Endodermal cell (in vitro differentiated cells): ENCODE measurements at regions not wholly inside any gene's neighbourhood (a gene's known extent, or its start where the extent isn't known, plus 50 kb on each side); places are given as distances from the start of the nearest gene placed in this dataset.

Experiments used
- DNase-seq: peaks from one replicate; pipeline ENCODE4 v3.0.0-alpha.2; 2017
- H3K27ac ChIP-seq: 2 replicates; pipeline ENCODE4 v1.5.1; 2013; ENCODE audit warnings: mild to moderate bottlenecking, low read depth, low read length, moderate library complexity
- H3K27me3 ChIP-seq: 2 replicates; pipeline ENCODE4 v1.6.1; 2013; ENCODE audit warnings: mild to moderate bottlenecking, low read length, moderate library complexity; ENCODE audit not compliant: insufficient read depth, control insufficient read depth, poor library complexity, severe bottlenecking
- H3K36me3 ChIP-seq: 2 replicates; pipeline ENCODE4 v1.7.0; 2013; ENCODE audit warnings: mild to moderate bottlenecking, low read length, moderate library complexity; ENCODE audit not compliant: control insufficient read depth, insufficient read depth
- H3K4me1 ChIP-seq: one replicate; pipeline ENCODE4 v1.7.0; 2013; ENCODE audit warnings: low read length; ENCODE audit not compliant: control insufficient read depth, insufficient read depth
- H3K4me3 ChIP-seq: 2 replicates; pipeline ENCODE4 v1.5.1; 2013; ENCODE audit warnings: mild to moderate bottlenecking, low read length, moderate library complexity
- H3K9ac ChIP-seq: 2 replicates; pipeline ENCODE4 v1.6.1; 2013; ENCODE audit warnings: mild to moderate bottlenecking, low read length, moderate library complexity; ENCODE audit not compliant: poor library complexity, severe bottlenecking; ENCODE audit errors: extremely low read depth
- H3K9me3 ChIP-seq: 2 replicates; pipeline ENCODE4 v1.6.1; 2013; ENCODE audit warnings: mild to moderate bottlenecking, low read length, moderate library complexity; ENCODE audit not compliant: control insufficient read depth
- H3K27ac Mint-ChIP-seq: 2 replicates; pipeline ENCODE4 v1.8.0; 2020; ENCODE audit warnings: mixed read lengths
- H3K27me3 Mint-ChIP-seq: 2 replicates; pipeline ENCODE4 v1.8.0; 2021; ENCODE audit warnings: mild to moderate bottlenecking, mixed read lengths; ENCODE audit not compliant: insufficient read depth
- H3K36me3 Mint-ChIP-seq: 2 replicates; pipeline ENCODE4 v1.8.0; 2020; ENCODE audit warnings: low read depth, mixed read lengths
- H3K4me1 Mint-ChIP-seq: 2 replicates; pipeline ENCODE4 v1.8.0; 2020; ENCODE audit warnings: mixed read lengths
- H3K4me3 Mint-ChIP-seq: 2 replicates; pipeline ENCODE4 v1.8.0; 2020; ENCODE audit warnings: mild to moderate bottlenecking, moderate library complexity, mixed read lengths
- H3K9me3 Mint-ChIP-seq: 2 replicates; pipeline ENCODE4 v1.8.0; 2020; ENCODE audit warnings: mild to moderate bottlenecking, mixed read lengths
- WGBS, 2 experiments: methylation state at CpG; one replicate each; pipeline versions ENCODE4 v1.1.5 to v1.1.7; 2013; ENCODE audit warnings: missing lambda C conversion rate in 2 of 2, mixed read lengths in 1 of 2; ENCODE audit not compliant: insufficient coverage in 1 of 2, insufficient read length in 1 of 2; 5-methylcytosine and 5-hydroxymethylcytosine counted together
- TF ChIP-seq, protein P1 (sequence below): fragments of 200-600 bp; sonication (generic); conservative IDR thresholded peaks from 2 replicates; pipeline ENCODE4 v1.5.0; 2021; ENCODE audit warnings: antibody characterized with exemption, mild to moderate bottlenecking

DNA sequence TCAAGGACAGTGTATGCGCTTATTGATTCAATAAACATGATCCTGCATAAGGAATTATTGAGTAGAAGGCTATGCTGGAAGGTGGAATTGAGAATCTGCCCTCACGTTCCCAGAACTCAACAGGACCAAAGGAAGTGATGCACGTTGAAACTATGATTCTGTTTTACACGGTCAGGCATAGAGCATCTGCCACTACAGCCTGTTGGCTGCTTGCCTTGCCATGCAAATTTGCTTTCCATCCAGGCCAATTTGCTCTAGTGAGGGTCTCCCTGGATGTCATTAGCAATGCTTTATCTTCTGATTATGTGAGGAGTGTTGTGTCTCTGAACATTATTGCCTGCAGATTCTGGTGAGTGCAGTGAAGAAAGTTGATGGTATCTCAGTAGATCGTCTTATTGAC is 132.9 kb downstream of the ADRA2A start:
- Mint-ChIP-seq H3K36me3 (no peaks in the 10 kb centered on the region), H3K9me3 (no peaks in the 10 kb centered on the region), H3K27me3 (peaks cover 12% of the 10 kb centered on the region), H3K27ac (no peak overlapping the region), H3K4me1 (no peaks in the 10 kb centered on the region), H3K4me3 (no peak overlapping the region)
- DNase-seq, result no peak
- H3K36me3 ChIP-seq, result no peaks in the 10 kb centered on the region
- no peak overlapping the region for H3K4me3 ChIP-seq
- 85 to 94% methylated on average over 5 of the region's 5 CpGs for WGBS, 2 experiments
- no peaks in the 10 kb centered on the region for H3K9me3 ChIP-seq
- H3K4me1 ChIP-seq, result no peaks in the 10 kb centered on the region
- no peak overlapping the region for H3K9ac ChIP-seq
- H3K27me3 ChIP-seq, result peaks cover 28% of the 10 kb centered on the region
- no peak overlapping the region for H3K27ac ChIP-seq
- TF ChIP-seq, protein P1, sequence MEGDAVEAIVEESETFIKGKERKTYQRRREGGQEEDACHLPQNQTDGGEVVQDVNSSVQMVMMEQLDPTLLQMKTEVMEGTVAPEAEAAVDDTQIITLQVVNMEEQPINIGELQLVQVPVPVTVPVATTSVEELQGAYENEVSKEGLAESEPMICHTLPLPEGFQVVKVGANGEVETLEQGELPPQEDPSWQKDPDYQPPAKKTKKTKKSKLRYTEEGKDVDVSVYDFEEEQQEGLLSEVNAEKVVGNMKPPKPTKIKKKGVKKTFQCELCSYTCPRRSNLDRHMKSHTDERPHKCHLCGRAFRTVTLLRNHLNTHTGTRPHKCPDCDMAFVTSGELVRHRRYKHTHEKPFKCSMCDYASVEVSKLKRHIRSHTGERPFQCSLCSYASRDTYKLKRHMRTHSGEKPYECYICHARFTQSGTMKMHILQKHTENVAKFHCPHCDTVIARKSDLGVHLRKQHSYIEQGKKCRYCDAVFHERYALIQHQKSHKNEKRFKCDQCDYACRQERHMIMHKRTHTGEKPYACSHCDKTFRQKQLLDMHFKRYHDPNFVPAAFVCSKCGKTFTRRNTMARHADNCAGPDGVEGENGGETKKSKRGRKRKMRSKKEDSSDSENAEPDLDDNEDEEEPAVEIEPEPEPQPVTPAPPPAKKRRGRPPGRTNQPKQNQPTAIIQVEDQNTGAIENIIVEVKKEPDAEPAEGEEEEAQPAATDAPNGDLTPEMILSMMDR, result no peak

DNA sequence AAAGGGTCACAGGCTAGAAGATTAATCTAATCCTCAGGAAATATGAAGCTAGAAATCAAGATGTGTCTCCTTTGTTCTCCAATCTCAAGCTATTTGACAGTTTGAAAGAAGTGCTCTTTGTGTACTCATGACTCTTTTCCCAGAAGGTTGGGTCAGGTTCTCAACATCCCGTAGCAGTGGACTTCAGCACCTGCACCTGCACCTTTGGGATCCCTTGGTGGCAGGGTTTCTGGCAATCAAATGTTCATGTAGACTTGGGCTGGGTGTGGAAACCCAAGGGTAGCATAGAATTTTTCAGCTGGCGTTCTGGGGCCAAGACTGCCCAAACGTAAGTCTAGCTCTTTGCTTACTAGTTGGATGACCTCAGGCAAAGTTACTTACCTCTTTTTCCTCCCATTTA is 134.4 kb downstream of the ADRA2A start:
- Histone ChIP-seq H3K4me1 (no peaks in the 10 kb centered on the region), H3K36me3 (no peaks in the 10 kb centered on the region), H3K9me3 (no peaks in the 10 kb centered on the region), H3K27ac (no peak overlapping the region), H3K4me3 (no peak overlapping the region), H3K9ac (no peak overlapping the region), H3K27me3 (peaks cover 18% of the 10 kb centered on the region)
- Mint-ChIP-seq H3K4me3 (no peak overlapping the region), H3K36me3 (no peaks in the 10 kb centered on the region), H3K9me3 (no peaks in the 10 kb centered on the region), H3K27ac (no peak overlapping the region), H3K4me1 (no peaks in the 10 kb centered on the region), H3K27me3 (peaks cover 9% of the 10 kb centered on the region)
- no peak for DNase-seq
- TF ChIP-seq, protein P1, result no peak
- 92% methylated on average over 3 of the region's 3 CpGs; no CpG with 5 or more reads in 1 of the 2 experiments for WGBS, 2 experiments

DNA sequence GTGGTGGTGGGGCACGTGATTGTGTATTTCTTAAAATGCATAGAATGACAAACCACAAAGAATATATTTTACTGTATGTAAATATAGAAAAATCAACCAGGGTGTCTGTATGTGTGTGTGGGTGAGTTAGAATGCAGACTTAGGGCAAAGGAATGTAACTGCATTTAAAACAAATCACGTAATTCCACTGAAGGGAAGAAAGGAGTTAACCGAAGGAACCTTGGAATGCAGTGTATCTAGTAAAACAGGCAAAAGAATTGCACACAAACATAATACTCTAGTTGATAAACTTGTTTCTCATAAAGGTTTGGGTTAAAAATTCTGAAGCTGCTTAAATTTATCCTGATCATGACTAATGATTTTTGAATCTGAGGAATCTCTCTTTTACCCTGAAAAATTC is 134.9 kb downstream of the ADRA2A start:
- no peaks in the 10 kb centered on the region for H3K9me3 ChIP-seq
- no peak overlapping the region for H3K4me3 ChIP-seq
- H3K9me3 Mint-ChIP-seq, result no peaks in the 10 kb centered on the region
- H3K4me1 Mint-ChIP-seq, result no peaks in the 10 kb centered on the region
- no peak overlapping the region for H3K4me3 Mint-ChIP-seq
- peaks cover 13% of the 10 kb centered on the region for H3K27me3 ChIP-seq
- no peak for DNase-seq
- no peaks in the 10 kb centered on the region for H3K4me1 ChIP-seq
- WGBS, 2 experiments, result 100% methylated on average over 2 of the region's 3 CpGs; no CpG with 5 or more reads in 1 of the 2 experiments
- H3K27ac ChIP-seq, result no peak overlapping the region
- no peaks in the 10 kb centered on the region for H3K36me3 Mint-ChIP-seq
- H3K27me3 Mint-ChIP-seq, result peaks cover 7% of the 10 kb centered on the region
- no peak overlapping the region for H3K9ac ChIP-seq
- TF ChIP-seq, protein P1, result no peak
- H3K27ac Mint-ChIP-seq, result no peak overlapping the region
- no peaks in the 10 kb centered on the region for H3K36me3 ChIP-seq
